HPDE6-E6E7 (cell line): ENCODE measurements at regions not wholly inside any gene's neighbourhood (a gene's known extent, or its start where the extent isn't known, plus 50 kb on each side); places are given as distances from the start of the nearest gene placed in this dataset.

Experiments
- DNase-seq: peaks from one replicate; pipeline ENCODE4 v3.0.0; 2011; ENCODE audit warnings: missing footprints; ENCODE audit errors: extremely low spot score

DNA sequence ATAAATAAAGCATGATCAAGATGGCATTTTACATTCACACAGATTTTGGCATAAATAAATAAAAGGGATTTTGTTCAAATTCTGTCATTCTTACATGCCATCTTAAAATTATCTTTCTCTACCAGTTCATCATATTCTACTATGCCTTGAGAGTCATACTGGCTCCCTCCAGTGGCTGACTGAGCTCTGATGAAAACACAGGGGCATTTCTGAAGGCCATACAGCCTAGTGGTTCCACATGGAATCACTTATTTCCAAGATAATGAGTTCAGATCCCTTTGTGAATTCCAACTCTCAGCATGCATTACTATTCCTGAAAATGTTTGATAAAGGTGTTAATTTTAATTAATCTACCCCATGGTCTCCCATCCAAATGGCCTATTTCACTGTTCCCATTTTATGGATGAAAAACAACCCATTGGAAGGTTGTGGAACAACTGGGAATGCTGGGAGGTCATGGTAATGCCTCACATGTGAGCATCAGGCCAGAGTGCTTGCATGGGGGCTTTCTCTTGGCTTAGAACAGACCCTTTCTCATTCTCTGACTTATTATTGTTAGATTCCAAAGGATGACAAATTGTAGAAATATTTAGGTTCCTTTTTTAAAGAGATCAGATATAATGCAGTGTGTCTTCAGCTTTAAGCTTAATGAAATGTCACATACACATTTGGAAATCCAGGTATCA is 622.4 kb upstream of the PKN2 start:
- peak; percentile 60 for DNase-seq

DNA sequence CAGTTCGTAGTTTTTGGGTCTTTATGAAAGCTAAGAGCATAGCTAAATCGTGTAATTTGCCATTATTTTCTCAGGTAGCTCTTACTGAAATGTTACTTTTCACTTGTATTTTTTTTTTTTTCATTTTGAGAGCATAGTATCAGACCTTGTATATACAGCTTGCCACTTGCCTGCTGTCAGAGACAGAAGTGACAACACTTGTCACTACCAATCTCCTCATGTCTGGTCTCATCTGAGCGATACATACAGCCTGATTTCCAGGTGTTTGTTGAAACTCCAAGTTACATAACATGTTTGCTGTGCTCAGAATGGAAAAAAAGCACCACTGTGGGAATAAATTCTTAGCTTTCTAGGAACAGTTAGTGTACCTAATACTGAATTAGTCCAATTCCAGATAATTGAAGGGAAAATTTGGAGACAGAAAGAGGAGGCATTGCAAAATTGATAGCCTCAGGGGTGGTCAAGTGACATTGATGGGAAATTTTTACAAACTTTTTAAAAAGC is 621.4 kb upstream of the PKN2 start:
- no peak for DNase-seq

DNA sequence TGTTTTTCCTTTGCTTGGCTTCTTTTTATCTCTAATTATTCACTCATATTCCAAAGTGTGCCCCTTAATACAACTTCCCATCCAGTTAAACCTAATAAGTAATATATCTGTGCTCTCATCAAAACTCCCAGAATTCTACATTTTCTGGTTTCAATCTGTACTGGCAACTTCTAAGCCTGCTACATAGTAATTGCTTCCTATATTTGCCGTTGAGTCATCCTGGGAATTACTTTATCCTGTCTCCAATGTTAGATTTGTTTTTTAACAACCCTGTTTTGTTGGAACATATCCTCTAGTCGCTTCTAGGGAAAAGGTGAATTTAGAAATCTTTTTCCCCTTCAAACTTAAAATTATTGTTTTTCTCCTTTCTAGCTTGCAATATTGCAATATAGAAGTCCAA is 620.5 kb upstream of the PKN2 start:
- no peak for DNase-seq

DNA sequence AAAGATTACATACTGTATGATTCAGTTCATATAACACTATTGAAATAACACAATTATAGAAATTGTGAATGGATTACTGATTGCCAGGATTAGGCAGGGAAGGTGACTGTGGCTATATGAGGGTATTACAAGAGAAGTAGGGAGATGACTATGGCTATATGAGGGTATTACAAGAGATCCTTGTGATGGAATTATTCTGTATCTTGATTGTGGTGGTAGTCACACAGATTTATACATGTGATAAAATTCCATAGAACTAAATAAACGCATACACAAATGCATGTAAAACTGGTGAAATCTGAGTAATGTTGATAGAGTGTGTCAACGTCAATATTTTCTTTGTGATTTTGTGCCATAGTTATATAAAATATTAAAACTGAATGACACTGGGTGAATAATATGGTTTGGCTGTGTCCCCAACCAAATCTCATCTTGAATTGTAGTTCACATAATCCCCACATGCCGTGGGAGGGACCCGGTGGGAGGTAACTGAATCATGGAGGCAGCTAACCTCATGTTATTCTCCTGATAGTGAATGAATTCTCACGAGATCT is 615.6 kb upstream of the PKN2 start:
- DNase-seq: no peak

DNA sequence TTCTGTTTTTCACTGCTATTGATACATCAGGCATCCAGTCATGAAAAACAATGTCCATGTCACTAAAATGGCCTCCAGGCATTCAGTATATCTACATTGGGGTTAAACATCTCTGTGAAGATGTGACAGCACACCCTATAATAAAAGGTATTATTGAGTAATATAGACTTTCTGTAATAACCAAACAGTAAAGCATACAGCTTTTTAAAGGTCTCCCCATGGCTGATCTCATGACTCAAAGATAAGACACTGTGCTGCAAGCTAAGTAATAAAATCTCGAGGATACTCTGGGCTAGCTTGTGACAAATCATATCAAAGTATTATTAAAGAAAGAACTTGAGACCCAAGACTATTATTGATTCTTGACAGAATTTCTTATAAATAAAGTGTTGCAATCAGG is 613.1 kb upstream of the PKN2 start:
- no peak for DNase-seq

DNA sequence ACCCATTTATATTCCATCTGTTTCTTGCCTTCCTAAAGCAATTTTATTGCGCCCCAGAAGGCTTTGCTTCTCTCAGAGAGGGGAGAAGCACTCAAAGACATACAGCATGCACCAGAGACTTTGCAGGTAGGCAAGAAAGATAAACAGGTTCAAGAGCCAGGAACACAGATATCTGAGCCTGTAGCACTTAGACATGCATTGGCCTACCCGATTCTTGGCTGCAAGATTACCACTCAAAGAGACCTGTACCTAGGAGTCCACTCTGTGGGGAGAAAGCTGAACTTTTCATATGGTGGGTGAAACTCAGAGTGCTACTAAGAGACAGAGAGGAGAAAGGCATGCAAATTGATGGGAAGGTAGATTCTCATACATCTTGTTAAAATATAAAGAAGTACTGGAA is 609.4 kb upstream of the PKN2 start:
- no peak for DNase-seq

DNA sequence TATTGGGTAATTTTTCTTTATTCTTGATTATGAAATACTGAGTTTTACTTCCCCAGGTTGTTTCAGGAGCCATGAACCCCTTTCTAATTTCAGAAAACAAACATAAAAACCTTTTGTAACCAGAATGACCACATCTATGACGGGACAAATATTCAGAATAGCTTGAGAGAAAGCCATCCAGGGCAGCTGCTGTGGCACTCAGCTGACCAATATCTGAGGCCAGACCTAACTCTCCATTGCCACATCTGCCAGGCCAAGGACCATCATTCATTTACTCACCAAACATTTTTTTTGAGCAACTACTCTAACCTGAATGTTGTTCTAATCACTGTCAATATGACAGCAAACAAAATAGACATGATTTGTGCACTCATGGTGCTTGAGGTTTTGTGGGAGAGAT is 608.3 kb upstream of the PKN2 start:
- DNase-seq: no peak

DNA sequence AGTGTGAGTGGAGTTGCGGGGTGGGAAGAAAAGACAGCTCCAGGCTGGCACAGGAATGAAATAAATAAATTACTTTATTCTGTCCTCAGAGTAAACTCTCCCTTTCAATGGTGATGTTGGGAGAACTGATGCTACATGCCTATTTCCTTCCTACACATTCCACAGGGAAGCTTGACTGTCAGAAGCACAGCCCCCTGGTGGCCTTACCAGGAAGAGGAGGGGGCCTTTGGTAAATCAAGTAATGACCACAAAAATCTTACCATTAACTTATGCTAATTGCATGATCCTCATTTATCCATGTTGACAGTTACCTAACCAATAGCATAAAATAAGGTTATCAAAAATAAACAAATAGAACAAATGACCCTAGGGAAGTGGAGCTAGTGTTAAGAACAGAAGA is 605.0 kb upstream of the PKN2 start:
- DNase-seq: peak; percentile 3

DNA sequence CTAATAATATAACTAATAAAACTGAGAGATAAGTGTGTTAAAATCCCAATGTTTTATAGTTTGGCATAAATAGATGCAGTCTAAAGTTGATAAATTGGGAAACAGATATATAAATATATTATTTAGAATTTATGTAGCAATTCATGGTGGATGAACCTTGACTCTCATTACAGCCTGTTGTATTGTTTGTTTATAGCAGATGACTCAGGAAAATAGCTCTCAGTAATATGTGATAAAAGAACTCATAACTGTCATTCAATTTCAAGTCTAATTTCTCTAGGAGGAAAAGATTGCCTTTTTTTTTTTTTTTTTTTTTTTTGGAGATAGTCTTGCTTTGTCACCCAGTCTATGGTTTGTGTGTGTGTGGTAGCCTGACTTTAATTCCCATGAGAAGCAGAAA is 603.2 kb upstream of the PKN2 start:
- DNase-seq: no peak

DNA sequence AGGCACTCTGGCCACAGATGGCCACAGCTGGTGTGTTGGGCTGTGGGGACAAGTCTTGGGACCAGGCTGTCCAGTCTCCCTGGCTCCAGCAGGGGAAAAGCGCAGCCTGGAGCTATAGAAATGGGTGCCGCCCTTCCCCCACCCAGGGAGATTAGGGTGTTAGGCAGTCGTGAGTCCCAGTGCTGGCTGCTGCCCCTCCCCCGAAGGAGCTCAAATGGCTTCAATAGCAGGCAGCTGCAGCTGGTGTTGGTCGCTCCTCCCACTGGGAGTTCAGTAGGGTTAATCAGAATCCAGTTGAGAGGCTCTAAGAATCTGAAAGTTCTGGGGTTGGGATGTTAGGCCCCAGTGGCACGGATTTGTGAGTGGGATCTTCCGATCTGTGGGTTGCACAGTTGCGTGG is 595.6 kb upstream of the PKN2 start:
- DNase-seq: no peak

DNA sequence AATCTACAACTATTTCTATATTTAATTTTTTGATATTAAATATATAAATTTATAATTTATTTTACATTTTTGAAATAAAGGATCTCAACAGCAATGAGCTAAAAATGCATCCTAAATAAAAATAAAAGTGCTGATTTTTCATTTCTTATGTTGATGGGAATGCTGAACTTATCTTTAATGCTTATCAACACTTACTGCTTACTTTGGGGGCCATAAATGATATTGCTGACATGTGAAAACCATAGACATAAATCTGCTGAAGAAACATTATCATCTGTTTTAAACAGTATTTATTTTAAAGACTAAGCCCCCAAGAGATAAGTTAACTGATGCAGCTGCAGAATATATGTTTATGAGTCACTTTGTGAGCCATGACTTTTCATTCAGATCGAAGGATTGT is 594.1 kb upstream of the PKN2 start:
- no peak for DNase-seq

DNA sequence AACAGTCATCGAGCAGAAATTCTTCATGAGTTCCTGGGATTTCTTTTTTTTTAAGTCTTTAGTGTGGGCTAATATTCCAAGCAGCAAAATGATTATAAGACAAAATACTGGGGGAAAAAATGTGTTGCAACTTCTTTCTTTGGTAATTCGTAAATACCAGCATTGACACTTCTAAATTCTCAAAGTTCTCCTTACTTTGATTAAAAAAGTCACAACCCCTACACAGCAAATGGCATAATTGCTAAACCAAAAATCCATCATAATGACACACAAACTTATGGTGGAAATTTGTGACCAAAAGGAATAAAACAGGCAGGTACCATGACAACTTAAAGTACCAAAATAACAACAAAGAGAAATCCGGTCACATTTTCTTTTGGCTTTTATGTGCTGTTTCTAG is 585.2 kb upstream of the PKN2 start:
- DNase-seq: no peak

DNA sequence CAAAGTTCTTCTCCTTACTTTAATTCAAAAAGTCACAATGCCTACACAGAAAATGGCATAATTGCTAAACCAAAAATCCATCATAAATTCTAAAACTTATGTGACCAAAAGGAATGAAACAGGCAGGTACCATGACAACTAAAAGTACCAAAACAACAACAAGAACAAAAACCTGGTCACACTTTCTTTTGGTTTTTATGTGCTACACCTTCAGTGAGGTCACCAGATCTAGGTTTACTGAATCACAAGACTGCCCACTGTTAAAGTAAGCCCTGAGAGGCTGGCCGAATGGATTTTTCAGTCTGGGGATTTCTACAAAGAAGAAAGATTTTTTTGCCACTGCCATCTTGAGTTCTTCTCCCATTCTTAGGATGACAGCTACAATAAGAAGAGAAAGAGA is 583.0 kb upstream of the PKN2 start:
- no peak for DNase-seq

DNA sequence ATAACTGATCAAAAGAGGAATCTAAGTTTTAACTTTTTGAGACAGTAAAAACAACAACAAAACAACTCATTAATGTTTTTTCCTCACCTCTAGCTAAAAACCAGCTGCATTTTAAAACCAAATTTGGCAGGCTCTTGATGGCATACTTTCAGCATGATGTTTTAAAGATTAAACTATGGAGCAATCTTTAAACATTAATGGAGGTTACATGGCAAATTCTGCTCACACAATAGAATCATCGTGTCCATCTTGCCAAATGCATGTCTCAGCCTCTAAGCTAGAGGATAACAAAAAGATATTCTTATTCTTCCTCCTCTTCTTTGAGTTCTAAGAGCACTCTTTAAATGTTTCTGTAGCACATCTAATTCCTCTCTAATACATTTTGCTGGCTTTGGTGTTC is 579.8 kb upstream of the PKN2 start:
- DNase-seq: no peak

DNA sequence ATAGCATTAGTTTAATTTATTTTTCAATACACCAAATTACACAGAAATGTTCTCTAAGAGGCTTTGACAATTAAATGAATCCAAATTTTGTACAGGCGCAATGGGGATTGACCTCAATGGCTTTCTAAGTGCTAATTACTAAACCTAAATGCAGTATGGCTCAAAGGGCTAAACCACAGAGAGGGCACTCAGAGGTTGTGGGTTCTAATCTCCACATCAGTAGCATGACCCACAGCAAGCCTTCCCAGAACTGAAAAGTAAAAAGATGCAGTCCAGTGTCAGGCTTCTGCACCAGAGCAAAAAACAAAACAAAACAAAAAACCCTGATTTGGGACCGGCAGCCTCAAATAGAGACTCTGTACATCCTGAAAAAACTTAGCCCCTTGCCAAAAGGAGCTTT is 579.2 kb upstream of the PKN2 start:
- DNase-seq: no peak

DNA sequence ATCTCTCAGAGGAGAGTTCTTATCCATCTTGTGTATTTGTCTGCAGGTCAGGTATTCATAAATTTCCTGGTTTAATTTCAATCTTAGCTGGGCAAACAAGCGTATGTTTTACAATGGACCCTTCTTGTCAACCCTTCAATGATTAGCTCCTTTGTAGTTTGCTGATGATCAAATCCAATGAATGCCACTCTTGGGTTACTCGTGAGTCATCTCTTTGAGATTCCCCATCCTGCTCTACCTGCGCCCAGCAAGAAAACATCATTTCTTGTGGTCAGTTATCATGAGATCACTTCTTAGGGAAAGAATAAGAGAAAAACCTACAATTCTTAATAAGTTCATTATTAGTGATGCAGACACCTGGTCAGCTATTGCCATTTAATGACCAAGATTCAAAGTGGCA is 572.3 kb upstream of the PKN2 start:
- no peak for DNase-seq

DNA sequence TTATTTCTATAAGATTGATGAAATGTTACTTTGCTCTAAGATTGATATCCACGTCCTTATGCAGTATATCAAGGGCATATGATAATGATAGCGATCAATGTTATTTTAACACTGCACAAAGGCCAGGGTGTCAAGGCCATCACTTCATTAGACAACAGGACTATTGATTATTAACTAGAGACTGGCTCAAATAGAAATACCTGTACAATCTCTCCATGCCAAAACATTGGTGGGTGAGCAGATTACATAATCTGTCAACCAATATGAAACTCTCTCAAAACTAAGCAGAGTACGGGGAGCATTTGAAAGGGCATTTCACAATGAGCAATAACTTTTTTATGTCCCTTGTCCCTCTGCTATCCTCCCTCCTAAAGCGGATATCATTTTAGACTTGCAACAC is 566.5 kb upstream of the PKN2 start:
- DNase-seq: no peak

DNA sequence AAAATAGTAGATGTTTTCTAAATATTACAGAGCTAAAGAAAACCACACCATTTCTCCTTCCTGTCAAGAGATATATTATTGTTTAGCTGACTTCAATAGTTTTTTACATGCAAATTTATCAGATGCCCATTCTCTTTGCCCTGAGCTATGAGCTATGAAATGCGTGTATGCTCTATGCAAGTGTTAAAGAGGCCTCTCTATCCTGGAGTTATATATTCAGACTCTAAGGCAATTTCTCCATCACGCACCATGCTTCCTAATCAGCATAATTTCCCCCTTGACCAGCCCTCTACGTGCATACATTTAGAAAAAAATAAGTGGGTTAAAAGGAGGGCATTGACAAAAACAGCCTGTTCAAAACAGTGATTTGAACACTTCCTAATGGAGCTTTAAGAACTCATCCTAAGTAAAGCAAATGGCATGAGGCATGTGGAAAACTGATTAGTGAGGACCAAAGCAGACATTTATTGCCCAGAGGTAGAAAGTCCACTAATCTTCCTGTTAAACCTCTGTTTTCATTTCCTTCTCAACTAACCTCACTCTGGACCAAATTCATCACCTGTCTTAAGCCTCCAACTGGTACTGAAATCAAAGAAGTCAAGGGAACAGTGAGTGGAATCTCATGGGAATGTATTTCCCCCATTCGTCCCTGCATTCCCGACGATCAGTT is 565.8 kb upstream of the PKN2 start:
- DNase-seq: no peak

DNA sequence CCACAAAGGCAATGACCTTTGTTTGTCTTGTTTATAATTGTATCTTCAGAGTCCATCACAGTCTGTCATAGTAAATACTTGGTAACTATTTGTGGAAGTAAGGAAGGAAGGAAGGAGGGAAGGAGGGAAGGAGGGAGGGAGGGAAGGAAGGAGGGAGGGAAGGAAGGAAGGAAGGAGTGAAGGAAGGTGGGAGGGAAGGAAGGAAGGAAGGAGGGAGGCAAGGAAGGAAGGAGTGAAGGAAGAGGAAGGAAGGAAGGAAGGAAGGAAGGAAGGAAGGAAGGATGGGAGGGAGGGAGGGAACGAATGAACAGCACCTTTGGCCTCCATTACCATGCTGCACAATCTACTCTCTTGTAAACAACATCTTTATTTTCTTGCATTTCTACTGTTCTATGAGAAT is 559.5 kb upstream of the PKN2 start:
- no peak for DNase-seq

DNA sequence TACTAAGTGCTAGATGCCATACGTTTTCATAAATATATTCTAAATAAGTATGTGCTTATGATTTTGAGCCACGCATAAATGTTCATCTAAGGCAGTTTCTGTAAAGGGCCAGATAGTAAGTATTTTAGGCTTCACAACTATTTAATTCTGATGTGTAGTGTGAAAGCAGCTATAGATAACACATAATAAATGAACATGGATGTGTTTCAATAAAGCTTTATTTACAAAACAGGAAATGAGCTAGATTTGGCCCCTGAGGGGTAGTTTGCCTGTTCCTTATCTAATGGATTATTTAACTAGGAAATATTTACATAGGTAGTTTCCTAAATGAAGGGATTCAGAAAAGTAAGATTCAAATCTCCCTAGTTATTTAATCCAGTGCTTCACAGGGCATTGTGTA is 557.6 kb upstream of the PKN2 start:
- no peak for DNase-seq

DNA sequence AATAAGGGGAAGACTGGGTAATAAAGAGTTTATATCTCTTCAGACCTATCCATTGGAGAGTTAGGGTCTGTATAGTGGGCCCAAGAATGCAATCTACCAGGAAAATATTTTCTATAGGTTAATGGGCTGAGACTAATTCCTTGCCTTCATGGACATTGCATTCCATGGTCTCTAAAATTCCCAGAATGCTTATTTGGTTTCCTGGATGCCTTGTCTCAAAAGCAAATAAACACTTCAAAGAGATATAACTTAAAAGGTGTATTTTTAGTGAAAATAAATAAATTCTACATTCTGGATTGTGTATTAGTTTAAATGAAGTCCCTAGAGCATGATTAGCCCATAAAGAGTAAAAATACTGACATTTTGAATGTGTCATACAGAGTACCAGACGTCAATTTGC is 550.1 kb upstream of the PKN2 start:
- no peak for DNase-seq

DNA sequence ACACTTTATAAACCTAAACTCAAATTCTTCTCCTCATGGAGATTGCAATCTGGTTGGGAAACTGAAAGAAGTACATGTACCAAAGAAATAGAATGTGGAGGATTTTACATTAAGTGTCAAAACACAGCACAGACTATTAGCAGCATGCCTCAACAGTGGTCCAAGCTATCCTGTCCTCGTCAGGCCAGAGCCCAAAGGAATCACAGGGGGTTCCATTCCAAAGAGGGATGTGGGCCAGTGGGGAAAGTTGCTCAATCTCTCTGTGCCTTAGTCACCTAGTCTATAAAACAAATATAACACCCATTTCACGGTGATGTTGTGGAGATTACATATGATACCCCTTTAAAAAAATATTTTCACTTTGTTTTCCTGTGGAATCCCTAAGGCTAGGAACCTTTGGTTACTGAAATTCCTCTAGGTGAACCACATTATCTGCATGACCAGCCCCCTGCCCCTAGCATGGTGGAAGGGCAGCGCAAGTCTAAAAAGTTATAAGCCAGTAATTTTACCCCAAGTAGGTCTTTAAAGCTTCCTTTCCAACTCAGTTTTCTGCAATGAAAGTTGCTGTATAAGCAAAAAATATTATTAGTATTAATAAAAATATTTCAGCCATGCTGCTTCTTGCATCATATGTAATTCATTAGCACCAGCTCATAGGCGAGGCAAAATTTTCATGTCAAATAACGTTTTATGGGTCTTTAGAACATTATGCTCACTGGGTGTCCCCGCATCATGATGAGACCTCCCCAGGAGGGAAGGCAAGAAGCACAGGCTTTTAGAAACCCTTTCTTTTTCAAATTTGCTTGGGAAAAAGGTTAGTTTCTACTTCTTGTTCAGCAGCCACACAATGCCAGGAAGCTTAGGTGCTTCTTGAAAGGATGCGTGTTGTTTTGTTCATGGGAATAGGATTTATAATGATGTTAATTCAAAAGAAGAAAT is 548.8 kb upstream of the PKN2 start:
- DNase-seq: no peak
